Naive thymus-derived CD4-positive, alpha-beta T cell (primary cell): ENCODE measurements at regions not wholly inside any gene's neighbourhood (a gene's known extent, or its start where the extent isn't known, plus 50 kb on each side); places are given as distances from the start of the nearest gene placed in this dataset.

ENCODE experiments used
- ATAC-seq: fragments of 150-1000 bp; cut with Tn5 transposase; 2 replicates; pipeline ENCODE4 v1.10.0; 2021; ENCODE audit warnings: mild to moderate bottlenecking, moderate library complexity
- CTCF ChIA-PET: fragments of 350-600 bp; sonication (Branson Sonifier 250); formaldehyde crosslinking; loops from one replicate; lab custom pipeline; 2021; ENCODE audit warnings: antibody characterized with exemption; lab: Charles Lee
- POLR2A ChIA-PET: fragments of 350-600 bp; sonication (Branson Sonifier 250); formaldehyde crosslinking; loops from one replicate; lab custom pipeline; 2021; ENCODE audit warnings: antibody characterized with exemption, inconsistent platforms; lab: Charles Lee
- DNase-seq, 9 donors: peaks; one replicate each; pipeline versions ENCODE4 v3.0.0 to v3.0.0-alpha.2; 2020 to 2022; ENCODE audit warnings: mixed read lengths in 1 of 9
- H3K27ac ChIP-seq: one replicate; pipeline ENCODE4 v1.7.0; 2013; ENCODE audit warnings: mild to moderate bottlenecking, low read depth, low read length, moderate library complexity
- H3K27me3 ChIP-seq, 2 donors: one replicate each; pipeline ENCODE4 v1.7.0; 2013; ENCODE audit warnings: low read length in 2 of 2, mild to moderate bottlenecking in 2 of 2, moderate library complexity in 2 of 2; ENCODE audit not compliant: control insufficient read depth in 2 of 2, insufficient read depth in 2 of 2
- H3K36me3 ChIP-seq, 3 experiments: 1 replicate in 2 of 3; 2 replicates in 1 of 3; pipeline ENCODE4 v1.7.0; 2013; ENCODE audit warnings: low read length in 3 of 3, mild to moderate bottlenecking in 3 of 3, moderate library complexity in 1 of 3; ENCODE audit not compliant: insufficient read depth in 3 of 3, control insufficient read depth in 2 of 3
- H3K4me1 ChIP-seq, 2 donors: one replicate each; pipeline ENCODE4 v1.7.0; 2013; ENCODE audit warnings: low read length in 2 of 2, mild to moderate bottlenecking in 2 of 2, moderate library complexity in 1 of 2; ENCODE audit not compliant: control insufficient read depth in 2 of 2, insufficient read depth in 2 of 2
- H3K4me3 ChIP-seq: 2 replicates; pipeline ENCODE4 v1.7.0; 2013; ENCODE audit warnings: mild to moderate bottlenecking, low read length
- H3K9me3 ChIP-seq, 3 experiments: 1 replicate in 2 of 3; 2 replicates in 1 of 3; pipeline ENCODE4 v1.7.0; 2013; ENCODE audit warnings: low read length in 3 of 3; ENCODE audit not compliant: control insufficient read depth in 2 of 3
- H3K27ac Mint-ChIP-seq, 9 donors: one replicate each; pipeline ENCODE4 v1.8.0; 2020 to 2022; ENCODE audit warnings: mixed read lengths in 9 of 9, mild to moderate bottlenecking in 8 of 9, moderate library complexity in 5 of 9, inconsistent platforms in 2 of 9
- H3K27me3 Mint-ChIP-seq, 5 donors: one replicate each; pipeline ENCODE4 v1.8.0; 2021 to 2022; ENCODE audit warnings: mixed read lengths in 5 of 5, mild to moderate bottlenecking in 1 of 5
- H3K36me3 Mint-ChIP-seq, 5 donors: one replicate each; pipeline ENCODE4 v1.8.0; 2020 to 2022; ENCODE audit warnings: mixed read lengths in 5 of 5, mild to moderate bottlenecking in 3 of 5, inconsistent platforms in 1 of 5
- H3K4me1 Mint-ChIP-seq, 7 donors: one replicate each; pipeline ENCODE4 v1.8.0; 2020 to 2022; ENCODE audit warnings: mixed read lengths in 7 of 7, mild to moderate bottlenecking in 3 of 7, inconsistent platforms in 1 of 7
- H3K4me3 Mint-ChIP-seq, 10 donors: one replicate each; pipeline ENCODE4 v1.8.0; 2020 to 2022; ENCODE audit warnings: mild to moderate bottlenecking in 10 of 10, mixed read lengths in 10 of 10, moderate library complexity in 6 of 10, inconsistent platforms in 2 of 10
- H3K9me3 Mint-ChIP-seq, 11 donors: one replicate each; pipeline ENCODE4 v1.8.0; 2020 to 2022; ENCODE audit warnings: mixed read lengths in 11 of 11, mild to moderate bottlenecking in 4 of 11, inconsistent platforms in 1 of 11, moderate library complexity in 1 of 11
- intact Hi-C, 2 donors: fragments of 100-400 bp; cut with micrococcal nuclease; formaldehyde crosslinking; loops; one replicate each; pipeline ENCODE4 v1.15.1; 2023

- H3K27ac ChIP-seq: no peak overlapping the region
- ChIA-PET CTCF (no interaction called here), POLR2A (interaction anchor here (0.6 kb wide), 1 partner anchor 879 kb away, joined by 3 read pairs; no protein-coding TSS in a partner anchor)
- no peak overlapping the region for H3K4me3 ChIP-seq
- Mint-ChIP-seq H3K9me3 (peaks cover 0 to 4% (median 0%) of the 10 kb centered on the region in 11 donors), H3K27me3 (peaks cover 0 to 5% (median 0%) of the 10 kb centered on the region in 5 donors), H3K27ac (no peak overlapping the region), H3K36me3 (peaks cover 0 to 4% (median 0%) of the 10 kb centered on the region in 5 donors), H3K4me1 (peaks cover 0 to 15% (median 0%) of the 10 kb centered on the region in 7 donors), H3K4me3 (no peak overlapping the region)
- ATAC-seq (no peak), DNase-seq (no peak)
- intact Hi-C loops: no loop called here
- H3K4me1 ChIP-seq: no peaks in the 10 kb centered on the region
- no peaks in the 10 kb centered on the region for H3K9me3 ChIP-seq
- H3K27me3 ChIP-seq: no peaks in the 10 kb centered on the region
- H3K36me3 ChIP-seq: no peaks in the 10 kb centered on the region
These were observed 211.0 kb downstream of the SEC61B start for GRCh38 chr9:99433095-99433494.

DNA sequence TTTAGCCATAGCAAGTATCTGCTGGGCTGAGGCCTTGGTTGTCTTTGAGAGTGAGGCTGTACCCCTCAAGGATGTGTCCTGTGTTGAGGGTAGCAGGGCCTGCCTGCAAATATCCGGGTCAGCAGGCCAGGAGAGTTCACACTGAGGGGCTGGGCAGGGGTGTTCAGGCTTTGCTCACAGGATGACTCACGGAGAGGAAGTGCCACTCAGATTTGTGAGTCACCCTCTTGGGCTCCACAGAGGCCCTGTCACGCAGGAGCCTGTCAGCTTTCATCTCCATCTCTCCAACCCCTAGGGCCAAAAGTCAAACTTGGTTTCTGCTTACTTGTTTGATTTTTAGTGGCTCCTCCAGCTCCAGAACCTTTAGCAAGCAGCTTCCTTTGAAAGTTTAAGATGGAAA is 211.5 kb downstream of the SEC61B start:
- ChIA-PET POLR2A (interaction anchor here (0.6 kb wide), 1 partner anchor 878 kb away, joined by 3 read pairs; no protein-coding TSS in a partner anchor), CTCF (no interaction called here)
- Mint-ChIP-seq H3K9me3 (peaks cover 0 to 4% (median 0%) of the 10 kb centered on the region in 11 donors), H3K4me3 (no peak overlapping the region), H3K27ac (peak overlapping the region in 1 of 9 donors; percentile 67), H3K36me3 (peaks cover 0 to 4% (median 0%) of the 10 kb centered on the region in 5 donors), H3K4me1 (peaks cover 0 to 15% (median 0%) of the 10 kb centered on the region in 7 donors), H3K27me3 (peaks cover 0 to 5% (median 0%) of the 10 kb centered on the region in 5 donors)
- H3K9me3 ChIP-seq: no peaks in the 10 kb centered on the region
- H3K4me3 ChIP-seq: no peak overlapping the region
- H3K27me3 ChIP-seq: no peaks in the 10 kb centered on the region
- intact Hi-C loops: no loop called here
- DNase-seq (peak in 1 of 9 donors; percentile 46), ATAC-seq (peak; percentile 89)
- no peaks in the 10 kb centered on the region for H3K36me3 ChIP-seq
- no peak overlapping the region for H3K27ac ChIP-seq
- no peaks in the 10 kb centered on the region for H3K4me1 ChIP-seq

- POLR2A ChIA-PET: no interaction called here
- no peak for DNase-seq
- H3K27ac Mint-ChIP-seq: no peak overlapping the region
- H3K27me3 ChIP-seq: no peaks in the 10 kb centered on the region
- no peak overlapping the region for H3K4me3 Mint-ChIP-seq
- no peaks in the 10 kb centered on the region for H3K9me3 ChIP-seq
- peaks cover 0 to 18% (median 0%) of the 10 kb centered on the region in 7 donors for H3K4me1 Mint-ChIP-seq
- no peak for ATAC-seq
- no peak overlapping the region for H3K27ac ChIP-seq
- H3K4me1 ChIP-seq: no peaks in the 10 kb centered on the region
- no peaks in the 10 kb centered on the region for H3K36me3 Mint-ChIP-seq
- intact Hi-C loops: no loop called here
- no peaks in the 10 kb centered on the region for H3K36me3 ChIP-seq
- peaks cover 0 to 1% (median 0%) of the 10 kb centered on the region in 11 donors for H3K9me3 Mint-ChIP-seq
- no peak overlapping the region for H3K4me3 ChIP-seq
- CTCF ChIA-PET: no interaction called here
- H3K27me3 Mint-ChIP-seq: peaks cover 0 to 5% (median 0%) of the 10 kb centered on the region in 5 donors
These were observed 214.5 kb downstream of the SEC61B start for GRCh38 chr9:99436616-99437015.

DNA sequence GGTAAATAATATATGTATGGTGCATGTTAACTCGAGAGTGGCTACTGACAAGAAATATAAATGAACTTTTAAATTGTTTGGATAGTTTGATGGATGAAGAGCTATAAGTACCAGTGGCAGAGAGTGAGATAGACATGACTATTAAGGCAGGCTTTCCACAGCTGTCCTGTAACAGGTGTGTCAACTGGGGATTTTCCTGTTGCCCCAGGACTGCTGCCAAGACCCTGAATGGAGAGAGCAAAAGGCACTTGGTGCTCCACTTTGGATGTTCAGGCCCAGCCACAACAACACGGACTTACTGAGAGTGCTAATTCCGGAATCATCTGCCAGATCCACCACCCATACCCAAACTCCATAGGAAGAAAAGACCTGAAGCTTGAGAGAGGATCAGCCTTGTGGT is 215.1 kb downstream of the SEC61B start:
- ATAC-seq (no peak), DNase-seq (no peak)
- Mint-ChIP-seq H3K27me3 (peaks cover 0 to 6% (median 0%) of the 10 kb centered on the region in 5 donors), H3K36me3 (no peaks in the 10 kb centered on the region), H3K4me1 (peaks cover 0 to 18% (median 0%) of the 10 kb centered on the region in 7 donors), H3K9me3 (peaks cover 0 to 1% (median 0%) of the 10 kb centered on the region in 11 donors), H3K27ac (no peak overlapping the region), H3K4me3 (no peak overlapping the region)
- no peaks in the 10 kb centered on the region for H3K4me1 ChIP-seq
- intact Hi-C loops: no loop called here
- no peaks in the 10 kb centered on the region for H3K36me3 ChIP-seq
- no peaks in the 10 kb centered on the region for H3K27me3 ChIP-seq
- no peak overlapping the region for H3K4me3 ChIP-seq
- ChIA-PET POLR2A (no interaction called here), CTCF (no interaction called here)
- H3K27ac ChIP-seq: no peak overlapping the region
- no peaks in the 10 kb centered on the region for H3K9me3 ChIP-seq

DNA sequence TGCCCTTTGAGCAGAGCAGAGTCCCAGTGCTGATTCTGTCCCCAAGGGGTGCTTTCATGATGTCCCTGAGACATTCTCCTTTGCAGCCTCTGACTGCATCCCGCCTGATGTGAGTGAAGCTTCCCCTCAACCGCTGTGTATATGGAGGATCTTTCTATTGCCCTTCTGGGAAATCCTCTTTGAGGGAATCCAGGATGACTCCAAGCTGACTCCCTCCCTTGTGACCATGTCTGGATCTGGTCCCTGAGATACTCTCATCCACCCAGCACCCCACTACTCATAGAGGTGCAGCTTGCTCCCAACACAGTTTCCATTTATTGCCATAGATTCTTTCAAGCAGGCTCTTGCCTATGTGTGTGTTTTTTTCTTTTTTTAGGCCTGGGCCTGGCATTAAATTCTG is 216.5 kb downstream of the SEC61B start:
- no peaks in the 10 kb centered on the region for H3K4me1 ChIP-seq
- H3K9me3 ChIP-seq: no peaks in the 10 kb centered on the region
- intact Hi-C loops: no loop called here
- no peaks in the 10 kb centered on the region for H3K36me3 ChIP-seq
- DNase-seq: no peak
- Mint-ChIP-seq H3K4me3 (no peak overlapping the region), H3K9me3 (peaks cover 0 to 1% (median 0%) of the 10 kb centered on the region in 11 donors), H3K4me1 (peaks cover 0 to 10% (median 0%) of the 10 kb centered on the region in 7 donors), H3K27me3 (peaks cover 0 to 14% (median 0%) of the 10 kb centered on the region in 5 donors), H3K36me3 (no peaks in the 10 kb centered on the region), H3K27ac (no peak overlapping the region)
- no peak overlapping the region for H3K4me3 ChIP-seq
- ChIA-PET POLR2A (no interaction called here), CTCF (no interaction called here)
- no peak for ATAC-seq
- no peaks in the 10 kb centered on the region for H3K27me3 ChIP-seq
- H3K27ac ChIP-seq: no peak overlapping the region

DNA sequence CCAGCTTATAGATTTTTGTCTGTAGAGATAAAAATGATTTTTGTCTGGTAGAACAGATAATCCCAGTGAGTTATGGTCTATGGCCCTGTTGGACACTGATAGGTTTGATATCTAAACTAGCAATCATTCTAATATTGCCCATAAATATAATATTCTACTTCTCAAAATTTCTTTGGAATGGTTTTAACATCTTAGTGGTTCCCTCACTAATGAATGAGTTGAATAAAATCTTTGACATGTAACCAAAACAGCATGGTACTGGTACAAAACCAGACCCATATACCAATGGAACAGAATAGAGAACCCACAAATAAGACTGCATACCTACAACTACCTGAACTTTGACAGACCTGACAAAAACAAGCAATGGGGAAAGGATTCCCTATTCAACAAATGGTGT is 219.7 kb downstream of the SEC61B start:
- ATAC-seq (no peak), DNase-seq (no peak)
- Mint-ChIP-seq H3K4me3 (no peak overlapping the region), H3K36me3 (no peaks in the 10 kb centered on the region), H3K4me1 (peaks cover 0 to 3% (median 0%) of the 10 kb centered on the region in 7 donors), H3K27ac (no peak overlapping the region), H3K9me3 (peaks cover 0 to 1% (median 0%) of the 10 kb centered on the region in 11 donors), H3K27me3 (peaks cover 7 to 24% (median 8%) of the 10 kb centered on the region in 5 donors)
- no peaks in the 10 kb centered on the region for H3K9me3 ChIP-seq
- no peak overlapping the region for H3K4me3 ChIP-seq
- POLR2A ChIA-PET: no interaction called here
- H3K27ac ChIP-seq: no peak overlapping the region
- CTCF ChIA-PET: no interaction called here
- no peaks in the 10 kb centered on the region for H3K36me3 ChIP-seq
- H3K4me1 ChIP-seq: no peaks in the 10 kb centered on the region
- intact Hi-C loops: no loop called here
- H3K27me3 ChIP-seq: no peaks in the 10 kb centered on the region

GRCh38 chr9:99445371-99445891 is 223.3 kb downstream of the SEC61B start:
- no peaks in the 10 kb centered on the region for H3K9me3 ChIP-seq
- Mint-ChIP-seq H3K4me3 (no peak overlapping the region), H3K36me3 (no peaks in the 10 kb centered on the region), H3K27me3 (peaks cover 12 to 42% (median 16%) of the 10 kb centered on the region in 5 donors), H3K4me1 (no peaks in the 10 kb centered on the region), H3K9me3 (peaks cover 0 to 2% (median 0%) of the 10 kb centered on the region in 11 donors), H3K27ac (no peak overlapping the region)
- no peak overlapping the region for H3K4me3 ChIP-seq
- H3K27ac ChIP-seq: no peak overlapping the region
- H3K27me3 ChIP-seq: no peaks in the 10 kb centered on the region
- DNase-seq (no peak), ATAC-seq (no peak)
- intact Hi-C loops: no loop called here
- no peaks in the 10 kb centered on the region for H3K36me3 ChIP-seq
- ChIA-PET CTCF (no interaction called here), POLR2A (no interaction called here)
- no peaks in the 10 kb centered on the region for H3K4me1 ChIP-seq
